GM20000 (cell line): ENCODE measurements at regions not wholly inside any gene's neighbourhood (a gene's known extent, or its start where the extent isn't known, plus 50 kb on each side); places are given as distances from the start of the nearest gene placed in this dataset.

Experiments used
- DNase-seq: peaks from one replicate; pipeline ENCODE4 v3.0.0; 2012; ENCODE audit warnings: low spot score
- CTCF ChIP-seq: IDR thresholded peaks from 2 replicates; pipeline ENCODE4 v1.5.1; 2012; ENCODE audit warnings: mild to moderate bottlenecking, control low read depth; ENCODE audit errors: extremely low read depth, missing control alignments

GRCh38 chr5:172554562-172554961, 86.5 kb upstream of the NEURL1B start:
- no peak for DNase-seq
- TF ChIP-seq CTCF = no peak

GRCh38 chr5:172553903-172554302, 87.2 kb upstream of the NEURL1B start:
- no peak for TF ChIP-seq CTCF
- DNase-seq = no peak

GRCh38 chr5:172553167-172553566, 87.9 kb upstream of the NEURL1B start:
- no peak for DNase-seq
- TF ChIP-seq CTCF = no peak

GRCh38 chr5:172550996-172551395, 90.1 kb upstream of the NEURL1B start:
- no peak for TF ChIP-seq CTCF
- DNase-seq = no peak

- no peak for DNase-seq
- no peak for TF ChIP-seq CTCF
These were observed 90.8 kb upstream of the NEURL1B start for GRCh38 chr5:172550096-172550765.

GRCh38 chr5:172549696-172550095, 91.4 kb upstream of the NEURL1B start:
- no peak for TF ChIP-seq CTCF
- no peak for DNase-seq

GRCh38 chr5:172548981-172549687, 91.9 kb upstream of the NEURL1B start:
- no peak for TF ChIP-seq CTCF
- DNase-seq = no peak
